ENCODE measurements at regions not wholly inside any gene's neighbourhood (a gene's known extent, or its start where the extent isn't known, plus 50 kb on each side); places are given as distances from the start of the nearest gene placed in this dataset.

DNA sequence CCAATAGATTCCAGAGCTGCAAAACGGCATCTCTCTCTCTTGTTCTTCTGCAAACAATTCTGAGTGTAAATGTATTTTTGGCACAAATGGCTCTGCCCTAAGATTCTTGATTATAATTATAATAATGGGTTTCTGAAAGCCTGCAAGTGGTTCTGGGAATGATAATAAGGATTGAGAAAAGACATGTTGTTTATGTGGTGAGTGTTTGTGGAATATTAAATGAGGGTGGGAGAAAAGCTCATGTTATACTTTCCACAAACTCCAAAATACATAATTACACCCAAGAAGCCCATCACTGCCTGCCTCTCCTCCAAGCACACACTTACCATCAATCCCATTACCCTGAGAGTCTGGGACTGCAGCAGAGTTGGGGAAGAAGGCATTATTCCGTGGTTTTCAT is 460.0 kb upstream of the BRINP1 start:
- DNase-seq (ENCODE audit: low spot score) = no peak

DNA sequence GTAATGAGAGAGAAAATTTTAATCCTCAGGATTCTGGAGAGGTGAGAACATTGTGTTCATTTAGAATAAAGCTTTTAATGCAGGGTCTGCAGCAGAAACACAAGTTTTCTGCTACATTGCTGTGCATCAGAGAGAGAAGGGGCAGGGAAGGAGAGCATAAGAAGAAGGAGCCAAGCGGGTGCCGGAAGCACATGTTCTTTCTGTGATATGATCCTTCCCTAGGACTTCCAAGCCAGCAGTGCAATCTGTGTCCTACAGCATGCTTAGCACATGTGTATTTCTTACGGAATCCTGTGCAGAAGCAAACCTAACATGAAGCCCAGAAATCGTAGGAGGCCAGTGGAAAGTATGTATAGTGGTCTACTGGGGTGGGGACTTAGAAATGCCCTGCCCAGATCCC is 458.3 kb upstream of the BRINP1 start:
- no peak for DNase-seq (ENCODE audit: low spot score)

- no peak for DNase-seq (ENCODE audit: low spot score)
Measured at GRCh38 chr9:119827126-119827525, 457.9 kb upstream of the BRINP1 start.

- no peak for DNase-seq (ENCODE audit: low spot score)
Measured at GRCh38 chr9:119818726-119819435, 449.6 kb upstream of the BRINP1 start.

DNA sequence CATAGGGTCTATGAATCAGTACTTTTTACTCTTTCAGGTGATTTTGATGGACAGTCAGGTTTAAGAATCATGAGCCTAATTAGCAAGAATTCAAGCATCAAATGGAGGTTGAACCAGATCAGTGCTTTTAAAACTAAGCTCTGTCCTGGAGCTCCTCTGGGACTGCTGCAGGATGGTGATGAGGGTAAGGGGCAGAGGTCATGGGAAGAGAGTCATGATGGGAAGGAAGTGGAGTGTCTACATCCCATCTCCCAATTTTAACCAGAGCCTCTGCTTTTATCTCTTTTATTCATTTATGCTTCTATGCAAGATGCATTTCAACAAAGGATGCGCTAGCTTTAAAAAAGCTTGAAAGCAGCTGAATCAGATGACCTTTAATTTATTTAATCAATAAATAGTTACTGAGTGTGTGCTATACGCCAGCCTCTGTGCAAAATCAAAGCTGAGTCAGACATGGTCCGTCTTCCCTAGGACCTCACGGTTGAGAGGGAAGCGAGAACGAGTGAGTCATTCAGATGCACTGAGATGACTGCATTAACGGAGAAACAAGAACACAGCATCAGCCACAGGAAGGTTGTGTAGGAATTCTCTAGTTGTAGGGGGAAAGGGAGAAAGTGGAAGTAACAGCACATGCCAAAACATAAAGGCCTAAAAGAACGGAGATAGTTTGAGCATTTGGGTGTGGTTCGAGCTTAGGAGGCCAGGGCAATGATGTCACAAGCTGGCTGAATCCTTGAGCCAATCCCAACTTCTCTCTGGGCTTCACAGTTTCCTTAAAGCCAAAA is 441.6 kb upstream of the BRINP1 start:
- no peak for DNase-seq (ENCODE audit: low spot score)

GRCh38 chr9:119803679-119804078 is 434.4 kb upstream of the BRINP1 start:
- DNase-seq (ENCODE audit: low spot score) = no peak

GRCh38 chr9:119802621-119803020 is 433.4 kb upstream of the BRINP1 start:
- DNase-seq (ENCODE audit: low spot score) = no peak

- no peak for DNase-seq (ENCODE audit: low spot score)
Measured at GRCh38 chr9:119802133-119802532, 432.9 kb upstream of the BRINP1 start.

GRCh38 chr9:119801311-119801710 is 432.1 kb upstream of the BRINP1 start:
- no peak for DNase-seq (ENCODE audit: low spot score)

GRCh38 chr9:119795395-119795794 is 426.2 kb upstream of the BRINP1 start:
- DNase-seq (ENCODE audit: low spot score) = no peak

DNA sequence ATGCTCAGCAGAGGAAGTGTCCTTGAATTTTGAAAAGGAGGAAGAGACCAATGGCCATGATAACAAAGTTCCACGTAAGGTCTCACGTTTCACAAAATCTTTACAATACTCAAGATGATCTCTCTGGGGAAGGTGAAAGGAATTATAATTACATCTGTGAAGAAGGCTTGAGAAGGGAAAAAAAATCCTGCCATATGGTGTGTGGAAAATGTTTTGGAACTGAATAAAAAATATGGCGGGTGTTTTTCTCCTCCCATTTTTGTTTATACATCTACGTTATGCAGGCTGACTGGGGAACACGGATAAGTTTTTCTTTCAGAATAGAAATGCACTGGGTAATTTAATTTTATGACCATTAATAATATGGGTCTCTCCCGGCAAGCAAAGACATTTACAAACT is 425.6 kb upstream of the BRINP1 start:
- DNase-seq (ENCODE audit: low spot score) = no peak

DNA sequence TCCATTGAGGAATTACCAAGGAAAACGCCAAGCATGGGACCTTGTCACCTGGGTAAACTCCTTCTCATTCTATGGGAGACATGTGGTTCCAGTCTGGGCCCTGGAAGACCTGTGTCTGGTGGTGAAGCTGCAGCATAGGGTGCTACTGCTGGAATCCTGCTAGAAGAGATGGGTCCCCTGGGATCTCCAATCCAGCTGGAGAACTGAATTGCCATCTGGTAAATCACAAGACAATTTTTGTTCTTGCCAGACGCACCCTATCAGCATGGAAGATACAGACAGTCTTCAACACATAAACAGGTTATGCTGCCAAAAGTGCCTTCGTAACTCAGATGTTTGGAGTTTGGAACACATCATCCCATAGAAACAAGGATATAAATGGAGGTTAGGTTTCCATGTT is 424.0 kb upstream of the BRINP1 start:
- no peak for DNase-seq (ENCODE audit: low spot score)

- no peak for DNase-seq (ENCODE audit: low spot score)
Measured at GRCh38 chr9:119792242-119792641, 423.0 kb upstream of the BRINP1 start.

GRCh38 chr9:119789987-119790386 is 420.8 kb upstream of the BRINP1 start:
- no peak for DNase-seq (ENCODE audit: low spot score)

GRCh38 chr9:119788921-119789320 is 419.7 kb upstream of the BRINP1 start:
- no peak for DNase-seq (ENCODE audit: low spot score)

- DNase-seq (ENCODE audit: low spot score) = no peak
Measured at GRCh38 chr9:119781886-119782285, 412.7 kb upstream of the BRINP1 start.

DNA sequence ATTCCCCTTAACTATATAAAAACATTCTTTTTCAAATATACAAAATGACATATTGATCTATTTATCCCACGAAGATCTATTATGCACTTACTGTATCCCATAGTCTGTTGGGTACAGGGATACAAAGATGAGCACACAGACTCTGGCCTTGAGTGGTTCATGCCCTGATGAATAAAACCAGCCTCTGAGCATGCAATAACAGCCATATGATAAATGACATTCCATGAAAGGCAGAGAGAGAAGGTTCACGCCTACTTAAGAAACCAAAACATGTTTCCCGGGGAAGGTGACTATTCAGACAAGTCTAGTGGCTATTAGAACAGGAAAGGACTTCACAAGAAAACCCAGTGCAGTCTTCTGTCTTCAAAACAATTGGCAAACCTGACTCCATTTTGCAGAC is 406.2 kb upstream of the BRINP1 start:
- no peak for DNase-seq (ENCODE audit: low spot score)

GRCh38 chr9:119773823-119774222 is 404.6 kb upstream of the BRINP1 start:
- DNase-seq (ENCODE audit: low spot score) = no peak

DNA sequence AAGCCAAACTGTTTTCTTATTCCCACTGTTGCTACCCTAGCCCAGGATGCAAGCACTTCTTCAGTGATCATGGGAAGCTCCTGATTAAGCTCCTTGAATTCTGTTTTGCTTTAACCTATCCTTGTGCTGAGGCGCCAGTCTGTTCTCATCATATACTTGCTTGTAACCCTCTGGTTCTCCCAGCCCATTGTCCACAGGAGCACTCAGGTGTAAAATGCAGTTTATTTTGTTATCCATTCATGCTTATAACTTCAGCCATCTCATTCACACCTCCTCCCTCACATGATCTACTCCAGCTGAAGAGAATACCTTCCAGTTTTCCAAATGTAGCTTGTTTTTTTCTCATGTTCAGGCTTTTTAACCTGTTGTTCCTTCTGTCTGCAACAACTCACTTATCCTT is 402.1 kb upstream of the BRINP1 start:
- DNase-seq (ENCODE audit: low spot score) = no peak

DNA sequence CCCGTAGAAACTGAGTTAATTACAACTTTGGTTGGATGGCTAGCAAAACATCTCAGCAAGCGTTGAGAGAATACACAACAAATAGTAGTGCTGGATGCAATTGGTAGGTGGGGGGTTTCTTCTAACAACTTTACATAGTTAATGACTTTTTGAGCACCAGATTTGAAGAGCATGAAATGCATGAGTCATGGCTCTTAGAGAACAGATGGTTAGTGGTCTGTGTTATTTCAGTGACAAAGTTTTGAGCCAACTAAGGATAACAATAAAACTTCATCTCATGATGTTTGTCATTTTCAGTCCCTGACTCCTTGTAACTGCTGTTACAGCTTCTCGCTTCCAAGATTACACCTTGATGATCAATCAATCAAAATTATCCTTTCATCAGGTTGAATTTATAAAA is 399.0 kb upstream of the BRINP1 start:
- DNase-seq (ENCODE audit: low spot score) = no peak

DNA sequence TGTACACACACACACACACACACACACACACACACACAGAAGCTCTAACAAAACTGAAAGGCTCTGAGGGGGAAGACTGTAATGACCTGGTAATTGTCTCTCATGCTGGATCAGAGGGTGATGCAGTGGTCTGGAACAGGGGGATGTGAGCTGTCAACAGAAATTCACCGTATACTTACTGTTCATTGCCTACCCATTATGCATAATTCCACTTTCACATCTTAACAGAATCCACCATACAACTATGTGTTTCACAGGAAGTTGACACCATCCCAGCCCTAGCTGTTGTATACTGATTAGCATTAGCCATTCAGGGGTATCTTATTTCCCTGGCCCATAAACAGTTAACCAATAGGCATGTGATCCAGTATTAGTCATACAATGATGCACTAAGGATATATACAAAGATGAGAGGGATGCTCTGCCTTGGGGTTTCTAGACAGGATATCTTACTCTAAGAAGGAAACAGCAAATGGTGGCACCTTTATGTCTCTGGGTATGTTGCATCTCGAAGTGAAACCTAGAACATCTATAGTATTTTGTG is 396.5 kb upstream of the BRINP1 start:
- no peak for DNase-seq (ENCODE audit: low spot score)

- no peak for DNase-seq (ENCODE audit: low spot score)
Measured at GRCh38 chr9:119763260-119763659, 394.0 kb upstream of the BRINP1 start.

- no peak for DNase-seq (ENCODE audit: low spot score)
Measured at GRCh38 chr9:119761812-119762211, 392.6 kb upstream of the BRINP1 start.

Data from CD4-positive, alpha-beta T cell treated with Interleukin-15 for 4 hours (primary cell).